Stimulated activated CD4-positive, alpha-beta T cell treated with anti-CD3 and anti-CD28 coated beads, TNF-alpha, amount 100 ng/mL, for 24 hours (primary cell): ENCODE measurements at regions not wholly inside any gene's neighbourhood (a gene's known extent, or its start where the extent isn't known, plus 50 kb on each side); places are given as distances from the start of the nearest gene placed in this dataset.

Source experiments
- DNase-seq, 3 experiments: peaks; one replicate each; pipeline ENCODE4 v3.0.0-alpha.2; 2020; ENCODE audit warnings: low read depth in 3 of 3

DNA sequence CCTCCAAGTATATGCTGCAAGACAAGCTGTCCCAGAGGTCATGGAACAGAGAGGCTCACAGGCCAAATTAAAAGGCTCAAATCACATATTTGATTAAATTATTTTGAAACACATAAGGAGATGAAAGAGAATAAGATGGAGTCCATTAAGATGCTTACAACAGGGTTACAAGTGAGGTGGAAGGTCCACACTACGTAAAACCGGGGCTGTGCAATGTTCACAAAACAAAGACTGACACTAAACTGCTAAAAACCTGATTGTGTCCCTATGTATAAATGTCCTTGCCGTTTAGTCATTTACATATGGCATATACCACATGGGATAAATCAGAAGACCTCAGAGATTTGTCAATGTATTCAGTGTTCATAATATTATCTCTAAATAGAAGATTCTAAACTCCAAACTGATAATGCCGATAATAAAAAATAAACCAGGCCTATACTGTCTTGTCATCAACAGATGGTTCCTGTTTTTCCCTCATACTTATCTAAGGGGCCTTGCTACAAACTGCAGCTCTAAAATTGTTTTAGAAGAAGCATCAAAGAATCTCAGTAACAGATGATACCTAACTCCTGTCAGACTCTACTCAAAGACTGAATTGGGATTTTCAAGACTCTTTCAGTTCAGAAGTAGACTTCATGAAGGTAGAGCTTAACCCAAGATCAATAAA lies 51.8 kb upstream of the RIPOR2 start:
- DNase-seq, result no peak

DNA sequence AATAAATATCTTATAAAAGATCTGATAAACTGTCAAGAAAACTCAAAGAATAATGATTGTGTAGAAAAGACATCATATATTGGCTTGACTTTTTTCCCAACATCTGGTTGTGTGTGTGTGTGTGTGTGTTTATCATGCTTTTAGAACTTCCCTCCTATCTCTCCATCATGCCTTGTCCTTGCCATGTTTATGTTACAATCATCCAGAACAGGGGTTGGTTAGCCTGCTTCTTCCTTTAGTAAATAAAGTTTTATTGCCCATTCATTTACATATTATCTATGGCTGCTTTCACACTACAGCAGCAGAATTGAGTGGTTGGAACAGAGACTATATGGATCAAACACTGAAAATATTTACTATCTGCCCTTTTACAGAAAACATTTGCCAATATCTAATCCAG lies 52.8 kb upstream of the RIPOR2 start:
- DNase-seq, result no peak

DNA sequence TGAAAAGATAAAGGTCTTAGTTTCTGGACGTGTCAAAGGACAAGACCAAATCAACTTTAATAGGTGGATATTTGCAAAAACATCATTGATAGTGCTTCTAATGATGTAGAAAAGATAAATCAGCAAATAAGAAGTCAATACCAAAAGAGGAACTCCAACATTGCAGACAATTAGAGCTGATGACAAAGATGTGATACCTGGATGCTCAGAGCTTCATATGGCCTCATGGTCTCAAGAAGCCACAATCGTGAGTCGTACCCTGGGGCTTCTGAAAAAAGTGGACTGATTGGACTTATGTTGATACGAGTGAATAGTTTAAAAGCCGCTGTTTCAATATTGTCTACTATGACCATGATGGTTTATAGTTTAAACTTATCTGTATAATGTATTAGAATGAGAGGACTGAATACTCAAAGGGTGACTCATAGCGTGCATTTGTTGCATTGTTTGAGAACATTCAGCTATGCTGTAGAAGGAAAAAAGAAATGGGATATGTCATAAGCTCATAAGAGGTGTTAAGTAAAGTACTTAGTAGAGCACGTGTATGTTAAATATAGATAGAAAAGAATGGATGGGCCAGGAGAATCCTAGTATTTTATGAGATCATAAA lies 54.6 kb upstream of the RIPOR2 start:
- no peak for DNase-seq

DNA sequence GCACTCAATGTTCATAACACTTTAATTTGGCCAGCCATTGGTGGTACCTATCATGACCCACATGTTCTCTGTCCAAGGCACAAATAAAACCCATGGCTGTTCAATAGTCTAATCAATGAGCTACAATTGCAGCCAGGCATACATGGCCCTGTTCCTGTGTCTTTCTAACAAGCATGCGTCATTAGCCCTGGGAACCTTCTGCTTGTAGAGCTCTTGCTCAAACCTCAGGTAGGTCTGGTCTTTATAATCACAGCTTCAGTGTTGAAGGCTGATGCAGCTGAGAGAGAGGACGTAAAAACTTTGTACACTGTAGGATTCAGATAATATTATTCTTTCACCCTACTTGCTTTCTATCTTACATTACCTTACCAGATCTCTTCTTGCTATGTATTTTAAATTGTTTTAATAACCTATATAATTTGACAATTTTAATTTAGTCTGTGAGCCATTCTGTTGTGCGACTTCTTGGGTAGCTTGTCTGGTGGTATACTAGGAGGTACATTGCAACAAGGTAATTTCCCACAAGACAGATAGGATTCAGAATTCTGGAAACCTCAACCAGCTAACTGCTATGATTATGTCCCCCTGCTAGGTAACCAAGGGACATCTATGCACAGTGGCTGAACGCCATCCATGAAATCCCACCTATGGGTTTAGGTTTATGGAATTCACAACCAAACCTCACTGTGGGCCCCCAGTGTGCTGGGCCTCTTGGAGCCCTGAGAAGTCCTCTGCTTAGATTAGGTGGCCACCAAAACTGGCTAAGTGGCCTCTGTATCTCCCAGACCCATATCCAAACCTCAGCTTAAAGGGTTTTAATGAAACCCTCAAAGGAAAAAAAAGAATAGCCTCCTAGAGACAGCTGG lies 55.4 kb upstream of the RIPOR2 start:
- no peak for DNase-seq

DNA sequence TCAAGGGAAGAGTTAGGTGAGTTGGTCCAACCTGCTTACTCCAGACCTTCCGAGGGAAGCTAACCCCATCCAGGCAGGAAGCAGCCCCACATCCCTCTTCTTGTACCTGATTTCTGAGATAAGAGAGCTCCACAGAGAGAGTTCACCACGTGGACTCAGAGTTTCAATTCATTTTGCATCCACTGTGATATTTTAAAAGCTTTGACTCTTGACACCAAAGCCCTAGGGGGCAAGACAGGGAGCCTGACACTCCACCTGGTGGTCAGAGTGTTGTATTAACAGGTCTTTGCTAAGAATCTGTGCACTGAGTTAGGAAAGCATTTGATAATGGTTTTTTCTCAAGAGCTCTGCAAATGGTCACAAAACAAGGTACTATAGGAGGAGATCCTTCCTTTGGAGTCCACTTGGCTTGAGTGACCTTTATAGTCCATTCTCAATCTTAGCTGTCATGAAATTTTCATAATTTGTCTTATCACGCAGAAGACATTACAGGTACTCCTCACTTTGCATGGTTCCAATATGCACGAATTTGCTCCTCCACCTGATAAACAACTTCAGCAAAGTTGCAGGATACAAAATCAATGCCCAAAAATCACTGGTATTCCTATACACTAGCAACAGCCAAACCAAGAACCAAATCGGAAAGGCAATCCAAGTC lies 56.2 kb upstream of the RIPOR2 start:
- DNase-seq, result peak; percentile 45 to 58 (median 55)

DNA sequence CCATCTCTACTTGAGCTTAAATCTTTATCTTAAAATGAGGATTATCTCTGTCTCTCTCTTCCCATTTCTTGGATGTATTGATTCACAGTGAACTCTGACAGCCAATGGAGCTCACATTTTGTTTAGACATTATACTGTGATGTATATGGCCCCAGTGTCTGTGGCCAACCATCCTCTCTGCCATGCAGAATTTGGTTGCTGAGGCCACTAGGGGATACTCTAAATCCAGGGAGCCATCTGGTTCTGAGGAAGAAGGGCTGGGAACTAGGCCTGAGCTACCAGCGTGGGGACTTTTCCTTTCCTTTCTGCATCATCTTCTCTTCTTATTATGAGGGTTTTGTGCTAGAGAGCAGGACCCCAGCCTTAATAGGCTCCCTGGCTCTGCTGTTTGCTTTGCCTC lies 59.1 kb upstream of the RIPOR2 start:
- DNase-seq, result no peak

DNA sequence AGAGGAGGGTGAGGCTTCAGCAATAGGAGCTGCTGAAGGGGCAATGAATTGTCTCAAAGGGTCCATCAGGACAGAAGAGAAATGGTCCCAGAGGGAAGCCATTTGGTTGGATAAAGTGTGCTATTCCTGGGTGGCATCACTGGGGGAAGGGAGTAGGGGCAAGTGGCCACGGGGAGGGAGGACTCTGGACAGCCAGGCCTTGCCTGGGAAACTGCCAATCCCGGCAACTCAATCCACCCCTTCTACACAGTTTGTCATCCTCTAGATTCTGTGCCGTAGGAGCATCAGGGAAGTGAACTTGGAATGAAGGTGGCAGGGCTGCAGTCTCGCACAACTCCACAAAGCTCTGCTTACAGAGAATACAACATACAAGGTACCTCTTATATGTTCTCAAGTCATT lies 59.5 kb upstream of the RIPOR2 start:
- no peak for DNase-seq

DNA sequence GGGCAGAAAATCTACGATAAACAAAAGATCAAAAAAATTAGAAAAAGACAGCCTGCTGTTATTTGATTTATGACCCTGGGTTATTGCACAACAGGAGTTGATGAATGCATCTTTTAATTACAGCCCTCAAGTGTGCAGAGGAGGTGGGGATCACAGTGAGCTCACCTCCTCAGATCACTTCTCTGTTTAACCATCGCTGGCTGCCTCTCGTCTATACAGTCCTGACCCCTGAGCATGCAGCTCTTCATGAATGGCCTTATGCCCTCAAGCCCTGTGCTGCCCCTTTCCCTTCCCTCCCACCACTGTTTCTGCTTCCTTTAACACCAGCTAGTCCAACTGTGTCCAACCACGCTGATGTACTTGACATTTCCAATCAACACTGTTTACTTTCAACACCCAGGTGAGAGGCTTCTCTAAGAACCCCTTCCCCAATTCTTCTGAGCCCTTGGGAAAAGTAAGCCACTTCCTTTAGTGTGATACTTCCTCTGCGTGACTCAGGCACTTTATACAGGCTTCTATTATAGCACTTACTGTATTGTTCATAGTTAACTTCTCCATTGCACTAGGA lies 60.6 kb upstream of the RIPOR2 start:
- DNase-seq, result no peak

DNA sequence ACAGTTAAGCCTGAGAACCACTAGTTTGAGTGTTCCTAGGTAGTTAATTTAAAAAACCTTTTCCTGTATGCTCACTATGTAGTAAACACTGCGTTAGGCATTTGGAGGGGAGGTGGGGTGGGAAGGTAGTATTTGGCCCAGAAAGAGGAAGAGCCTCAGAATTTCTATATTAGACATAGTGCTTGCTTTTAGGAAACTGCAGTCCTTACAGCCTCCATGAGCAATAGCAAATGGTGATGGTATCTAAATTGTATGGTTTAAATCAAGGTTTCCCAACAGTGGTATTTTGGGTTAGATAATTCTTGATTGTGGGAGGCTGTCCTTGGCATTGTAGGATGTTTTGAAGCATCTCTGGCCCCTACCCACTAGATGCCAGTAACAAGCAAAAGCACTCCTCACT lies 61.5 kb upstream of the RIPOR2 start:
- no peak for DNase-seq

DNA sequence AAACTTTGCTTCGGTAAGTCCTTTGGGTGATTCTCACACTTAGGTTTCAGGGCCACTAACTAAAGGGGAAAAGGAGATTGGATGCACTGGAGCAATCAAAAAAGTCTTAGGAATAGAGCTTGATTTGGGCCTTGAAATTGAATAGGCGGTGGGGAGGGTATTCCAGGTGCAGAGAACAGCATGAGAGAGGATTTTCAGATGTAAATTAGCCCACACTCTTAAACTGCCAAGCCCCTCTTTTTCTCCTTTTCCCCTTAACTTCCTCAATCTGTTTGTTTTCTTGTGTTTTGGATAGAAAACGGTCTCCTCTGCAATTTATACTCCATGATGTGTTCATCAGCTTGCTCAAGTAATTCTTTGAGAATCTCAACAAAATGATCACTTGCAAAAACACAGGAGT lies 62.1 kb upstream of the RIPOR2 start:
- no peak for DNase-seq

DNA sequence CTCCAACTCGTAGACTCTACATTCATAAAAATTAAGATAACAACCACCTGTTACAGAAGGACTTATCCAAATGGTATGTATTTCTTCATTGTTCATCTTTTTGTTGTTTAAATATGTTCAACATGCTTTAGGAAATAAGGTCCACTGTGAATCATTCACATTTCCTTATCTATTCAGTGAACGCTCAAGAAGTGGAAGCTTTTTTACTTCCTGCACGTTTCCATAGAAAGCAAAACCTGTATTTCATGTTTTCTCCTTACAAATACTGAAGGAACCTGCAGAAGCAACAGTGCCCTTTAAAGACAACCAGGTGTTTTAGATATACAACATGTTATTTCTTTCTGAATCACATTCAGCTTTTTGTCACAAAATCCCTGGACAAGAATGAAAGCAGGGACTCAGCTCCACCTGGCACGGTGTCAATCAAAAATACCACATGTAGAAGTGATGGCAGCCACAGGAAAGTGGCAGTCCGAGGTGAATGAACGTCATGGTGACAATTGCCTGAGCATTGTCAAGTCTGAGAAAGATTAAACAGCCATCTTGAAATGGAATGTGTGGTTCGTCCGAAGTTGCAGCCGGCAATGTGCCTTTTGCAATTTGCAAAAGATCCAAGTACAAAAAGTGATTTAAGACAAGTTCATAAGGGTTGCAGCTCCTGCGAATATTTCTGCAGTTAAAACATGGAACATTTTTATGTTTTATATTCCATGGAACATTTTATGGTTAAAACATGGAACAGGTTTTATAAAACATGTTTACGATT lies 66.7 kb upstream of the RIPOR2 start:
- no peak for DNase-seq

DNA sequence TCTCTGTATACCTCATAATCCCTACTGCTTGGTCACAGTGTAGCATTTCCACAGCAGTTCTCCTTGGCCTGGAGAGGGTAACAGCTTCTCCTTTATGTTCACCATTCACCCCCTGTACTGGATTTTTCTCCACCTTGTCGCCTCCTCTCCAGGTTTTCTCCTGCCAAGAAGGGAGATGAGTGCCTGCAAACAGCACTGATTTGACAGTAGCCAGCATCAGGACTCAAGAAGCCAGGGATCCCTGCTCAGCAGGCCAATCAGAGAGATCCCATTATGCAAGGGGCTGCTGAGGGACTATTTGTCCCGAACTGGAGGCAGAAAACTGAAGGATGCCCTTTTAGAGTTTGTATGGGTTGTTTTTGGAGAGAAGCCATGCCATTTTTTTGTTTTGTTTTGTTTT lies 68.6 kb upstream of the RIPOR2 start:
- no peak for DNase-seq

DNA sequence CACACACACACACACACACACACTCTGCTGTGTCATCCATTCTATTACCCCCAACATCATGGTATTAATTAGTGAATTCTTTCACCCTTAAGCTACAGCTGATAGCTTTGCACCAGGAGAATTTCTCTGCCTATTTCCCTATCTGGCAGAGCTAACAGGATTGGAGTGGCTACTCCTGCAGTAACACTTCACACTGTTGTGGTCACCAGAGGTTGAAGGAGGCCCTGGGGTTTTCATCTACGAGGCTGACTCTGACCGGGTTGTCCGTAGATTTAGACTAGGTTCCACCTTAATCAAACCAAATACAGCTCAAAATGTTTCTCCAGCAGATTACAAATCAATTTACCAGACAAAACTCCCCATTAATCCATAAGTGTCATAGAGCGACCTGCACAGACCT lies 69.2 kb upstream of the RIPOR2 start:
- no peak for DNase-seq

DNA sequence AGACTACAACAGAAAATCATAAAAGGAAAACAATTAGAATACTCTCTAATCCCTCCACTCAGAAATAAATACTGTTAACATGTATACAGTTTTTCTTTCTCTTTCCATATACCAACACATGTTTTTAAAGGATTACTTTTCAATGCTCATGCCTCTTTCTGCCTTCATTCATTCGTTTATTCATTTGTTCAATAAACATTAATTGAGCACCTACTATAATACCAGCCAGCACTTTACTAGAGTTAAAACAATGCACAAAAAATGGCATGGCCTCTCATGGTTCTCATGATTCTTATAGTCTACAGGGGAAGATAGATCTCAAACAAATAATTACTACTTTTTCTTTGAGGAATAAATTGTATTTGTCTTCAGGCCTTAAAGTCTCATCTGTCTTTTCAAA lies 70.3 kb upstream of the RIPOR2 start:
- DNase-seq, result no peak

DNA sequence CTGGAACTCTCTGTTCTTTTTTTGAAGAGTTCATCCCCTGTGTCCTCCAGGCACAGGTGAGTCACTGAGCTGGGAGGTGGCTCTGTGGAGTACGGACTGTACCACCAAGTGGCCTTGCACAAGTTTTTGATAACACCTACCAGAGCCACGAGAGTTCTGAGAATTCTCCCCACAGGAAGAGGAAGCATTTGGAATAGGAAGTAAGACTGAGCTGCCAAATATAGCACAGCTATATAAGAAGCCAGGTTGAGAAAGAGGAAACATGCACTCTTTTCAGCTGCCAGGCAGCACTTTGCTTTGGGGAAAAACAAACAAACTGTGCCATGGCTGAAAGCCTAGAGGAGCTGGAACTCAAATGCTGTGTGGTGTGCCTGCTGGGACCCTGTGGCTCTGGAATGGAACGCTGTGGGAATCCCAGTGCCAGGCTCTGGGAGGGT lies 70.8 kb upstream of the RIPOR2 start:
- no peak for DNase-seq

DNA sequence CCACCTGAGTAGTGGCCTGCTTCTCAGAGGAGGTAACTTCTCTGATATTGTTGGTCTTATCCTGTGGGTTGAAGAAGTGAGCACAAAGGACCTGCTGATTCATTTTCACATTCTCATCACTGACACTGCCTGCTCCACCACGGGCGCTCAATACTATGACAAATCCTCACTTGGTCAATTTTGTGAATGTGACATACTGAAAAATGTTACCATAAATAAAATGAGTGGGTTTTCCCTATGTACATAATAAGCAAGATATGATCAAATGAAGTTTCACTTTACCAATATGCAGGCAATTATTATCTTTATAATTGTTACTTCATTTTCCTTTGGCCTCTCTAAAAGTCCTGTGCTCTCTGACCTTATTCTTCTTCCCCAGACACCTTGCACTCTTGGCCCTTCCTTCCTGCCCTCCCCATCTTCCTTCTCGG lies 71.5 kb upstream of the RIPOR2 start:
- DNase-seq, result peak in 1 of 3 experiments; percentile 51

DNA sequence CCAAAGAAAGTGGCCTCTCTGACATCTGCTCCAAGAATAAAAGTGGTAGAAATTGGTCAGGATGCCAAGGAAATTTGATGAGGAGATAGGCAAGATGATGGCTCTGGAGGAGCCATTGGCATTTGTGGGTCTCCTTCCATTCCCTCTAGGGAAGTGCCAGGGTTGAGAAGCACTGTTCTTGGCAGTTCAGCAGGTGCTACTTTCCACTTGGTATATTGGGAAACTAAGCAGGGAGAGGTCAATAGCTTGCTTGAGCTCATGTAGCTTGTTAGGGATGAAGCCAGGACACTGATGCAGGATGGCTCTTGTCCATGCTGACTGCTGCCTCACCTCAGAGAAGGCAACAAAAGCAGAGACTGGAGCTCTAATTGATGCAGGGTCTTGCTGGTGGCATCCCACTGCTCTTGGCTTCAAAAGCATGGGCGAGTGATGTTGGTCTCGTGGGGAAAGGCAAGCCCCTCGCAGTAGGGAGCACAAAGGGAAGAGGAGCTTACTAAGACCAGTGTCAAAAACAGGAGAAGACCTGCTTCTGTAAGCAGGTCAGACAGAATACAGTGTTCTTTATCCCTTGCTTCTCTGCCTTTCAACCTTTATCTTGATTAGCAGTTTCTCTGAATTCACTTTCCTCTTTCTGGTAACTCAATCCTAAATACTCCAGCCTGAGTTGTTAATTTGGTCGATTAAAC lies 73.1 kb upstream of the RIPOR2 start:
- no peak for DNase-seq

DNA sequence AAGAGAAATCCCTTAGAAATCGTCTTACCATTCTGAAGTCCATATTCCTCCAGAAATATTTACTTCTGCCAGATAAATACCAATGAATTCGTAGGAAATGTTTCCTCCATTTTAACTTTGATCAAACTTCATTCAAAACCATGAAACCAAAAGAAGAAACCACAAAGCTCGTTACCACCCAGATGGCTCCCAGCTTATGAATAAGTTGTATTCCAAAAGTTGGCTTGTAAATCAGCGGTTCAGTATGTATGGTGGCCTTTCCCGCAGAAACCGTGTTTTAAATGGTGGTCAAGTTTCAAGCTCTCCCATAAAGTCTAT lies 73.6 kb upstream of the RIPOR2 start:
- no peak for DNase-seq

DNA sequence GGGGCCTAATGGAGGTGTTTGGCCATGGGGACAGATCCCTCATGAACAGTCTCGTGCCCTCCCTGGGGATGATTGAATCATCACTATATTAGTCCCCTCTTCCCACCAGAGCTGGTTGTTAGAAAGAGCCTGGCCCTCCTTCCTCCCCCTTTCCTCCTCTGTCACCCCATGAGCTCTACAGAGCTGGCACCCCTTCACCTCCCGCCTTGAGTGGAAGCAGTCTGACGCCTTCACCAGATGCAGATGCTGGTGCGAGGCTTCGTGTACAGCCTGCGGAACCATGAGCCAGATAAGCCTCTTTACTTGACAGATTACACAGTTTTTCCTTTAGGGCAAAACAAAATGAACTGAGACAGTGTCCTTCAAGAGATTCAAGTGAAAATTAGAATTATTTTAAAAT lies 74.4 kb upstream of the RIPOR2 start:
- DNase-seq, result no peak

DNA sequence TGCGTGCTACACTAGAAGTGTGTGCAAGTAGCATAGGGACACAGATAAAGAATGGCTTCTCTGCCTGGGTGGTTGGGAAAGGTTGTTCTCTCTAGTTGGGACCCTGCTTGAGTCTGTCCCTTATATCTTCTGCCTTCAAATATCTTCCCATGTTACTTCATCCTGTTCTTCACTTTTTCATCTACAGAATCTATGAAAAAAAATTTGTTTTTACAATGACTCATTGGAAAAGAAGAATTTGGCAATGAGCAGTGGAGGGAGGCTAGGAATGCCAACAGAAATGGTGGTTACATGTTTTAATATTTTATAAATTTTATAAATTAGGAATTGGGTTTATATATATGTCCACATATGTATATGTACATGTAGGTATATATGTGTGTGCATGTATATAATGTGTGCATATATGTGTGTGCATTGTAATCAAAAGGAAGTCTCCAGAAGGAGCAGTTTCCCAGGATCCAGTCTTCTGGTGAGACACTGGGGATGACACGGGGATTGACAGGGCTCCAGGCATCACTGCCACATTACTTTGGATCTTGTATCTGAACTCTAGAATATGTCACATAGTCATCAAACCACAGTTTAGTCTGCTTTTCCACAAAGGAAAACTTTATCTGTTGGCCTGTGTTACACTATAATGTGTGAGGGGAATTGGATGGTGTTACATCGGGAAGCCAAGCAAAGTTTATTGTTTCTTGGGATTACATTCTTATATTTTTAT lies 75.3 kb upstream of the RIPOR2 start:
- DNase-seq, result no peak
